Suprapubic skin (tissue), 4 donors: ENCODE measurements at regions not wholly inside any gene's neighbourhood (a gene's known extent, or its start where the extent isn't known, plus 50 kb on each side); places are given as distances from the start of the nearest gene placed in this dataset.
A peak's percentile ranks its signal among the peaks of the same experiment; 100 is the strongest.

Source experiments
- DNase-seq, 2 donors: peaks; one replicate each; pipeline ENCODE4 v3.0.0-alpha.2; 2019; ENCODE audit warnings: low spot score in 2 of 2
- H3K27ac ChIP-seq: fragments of 200-600 bp; sonication (generic); one replicate; pipeline ENCODE4 v1.5.1; 2019
- H3K27me3 ChIP-seq: fragments of 200-600 bp; sonication (generic); one replicate; pipeline ENCODE4 v1.5.1; 2019
- H3K36me3 ChIP-seq: fragments of 200-600 bp; sonication (generic); one replicate; pipeline ENCODE4 v1.5.1; 2019
- H3K4me1 ChIP-seq: fragments of 200-600 bp; sonication (generic); one replicate; pipeline ENCODE4 v1.5.1; 2019
- H3K4me3 ChIP-seq: fragments of 200-600 bp; sonication (generic); one replicate; pipeline ENCODE4 v1.5.1; 2019; ENCODE audit warnings: mild to moderate bottlenecking
- H3K9me3 ChIP-seq: fragments of 200-600 bp; sonication (generic); one replicate; pipeline ENCODE4 v1.5.1; 2019
- CTCF ChIP-seq, 2 donors: fragments of 200-600 bp in 1 of 2; fragments of 450-650 bp in 1 of 2; sonication (generic) in 1 of 2; IDR thresholded peaks; one replicate each; pipeline ENCODE4 v1.5.1; 2016 to 2019; ENCODE audit warnings: antibody characterized with exemption in 2 of 2, mild to moderate bottlenecking in 1 of 2, moderate library complexity in 1 of 2
- EP300 ChIP-seq: sonication (generic); formaldehyde crosslinking; IDR thresholded peaks from one replicate; pipeline ENCODE4 v1.6.1; 2017; ENCODE audit warnings: antibody characterized with exemption
- POLR2A ChIP-seq, 2 donors: fragments of 450-650 bp; IDR thresholded peaks; one replicate each; pipeline ENCODE4 v1.6.1; 2017; ENCODE audit warnings: antibody characterized with exemption in 2 of 2, mild to moderate bottlenecking in 2 of 2, moderate library complexity in 2 of 2
- POLR2AphosphoS5 ChIP-seq, 3 donors: sonication (generic); formaldehyde crosslinking; IDR thresholded peaks; one replicate each; pipeline ENCODE4 v1.6.1; 2017; ENCODE audit warnings: antibody characterized with exemption in 3 of 3
- WGBS: methylation state at CpG from one replicate; pipeline ENCODE4 v1.1.5; 2018; 5-methylcytosine and 5-hydroxymethylcytosine counted together

GRCh38 chr3:66139415-66139814 is 81.4 kb upstream of the SLC25A26 start:
- Histone ChIP-seq H3K4me3 (no peak overlapping the region), H3K27ac (no peak overlapping the region), H3K36me3 (no peaks in the 10 kb centered on the region), H3K4me1 (no peaks in the 10 kb centered on the region), H3K27me3 (no peaks in the 10 kb centered on the region), H3K9me3 (no peaks in the 10 kb centered on the region)
- DNase-seq = no peak
- TF ChIP-seq POLR2AphosphoS5 (IDR thresholded peaks at IDR 0.05) = no peak
- TF ChIP-seq CTCF (IDR thresholded peaks at IDR 0.05) = no peak
- no peak for TF ChIP-seq POLR2A (IDR thresholded peaks at IDR 0.05)
- no peak for TF ChIP-seq EP300
- WGBS = 80% methylated on average over 5 of the region's 5 CpGs

- DNase-seq = no peak
- no peak overlapping the region for H3K4me3 ChIP-seq
- no peaks in the 10 kb centered on the region for H3K9me3 ChIP-seq
- H3K36me3 ChIP-seq = no peaks in the 10 kb centered on the region
- TF ChIP-seq POLR2A (IDR thresholded peaks at IDR 0.05) (no peak), CTCF (IDR thresholded peaks at IDR 0.05) (peak; percentile 44 to 72), POLR2AphosphoS5 (IDR thresholded peaks at IDR 0.05) (no peak), EP300 (no peak)
- WGBS = 18% methylated on average over 6 of the region's 6 CpGs
- no peaks in the 10 kb centered on the region for H3K4me1 ChIP-seq
- H3K27me3 ChIP-seq = no peaks in the 10 kb centered on the region
- H3K27ac ChIP-seq = no peak overlapping the region
Measured at GRCh38 chr3:66138336-66139313, 82.2 kb upstream of the SLC25A26 start.

- DNase-seq = no peak
- no peak for TF ChIP-seq POLR2A (IDR thresholded peaks at IDR 0.05)
- no peak for TF ChIP-seq CTCF (IDR thresholded peaks at IDR 0.05)
- TF ChIP-seq EP300 = no peak
- TF ChIP-seq POLR2AphosphoS5 (IDR thresholded peaks at IDR 0.05) = no peak
- no peak overlapping the region for H3K27ac ChIP-seq
- no peaks in the 10 kb centered on the region for H3K9me3 ChIP-seq
- no peak overlapping the region for H3K4me3 ChIP-seq
- WGBS = 92% methylated on average over 1 of the region's 1 CpG
- H3K27me3 ChIP-seq = no peaks in the 10 kb centered on the region
- H3K36me3 ChIP-seq = no peaks in the 10 kb centered on the region
- H3K4me1 ChIP-seq = no peaks in the 10 kb centered on the region
Measured at GRCh38 chr3:66136597-66136996, 84.2 kb upstream of the SLC25A26 start.

GRCh38 chr3:66133853-66134445 is 86.9 kb upstream of the SLC25A26 start:
- no peaks in the 10 kb centered on the region for H3K4me1 ChIP-seq
- H3K36me3 ChIP-seq = no peaks in the 10 kb centered on the region
- WGBS = 81% methylated on average over 8 of the region's 8 CpGs
- H3K27ac ChIP-seq = no peak overlapping the region
- no peaks in the 10 kb centered on the region for H3K9me3 ChIP-seq
- H3K27me3 ChIP-seq = no peaks in the 10 kb centered on the region
- TF ChIP-seq POLR2A (IDR thresholded peaks at IDR 0.05) (no peak), EP300 (no peak), CTCF (IDR thresholded peaks at IDR 0.05) (no peak), POLR2AphosphoS5 (IDR thresholded peaks at IDR 0.05) (no peak)
- no peak overlapping the region for H3K4me3 ChIP-seq
- DNase-seq = no peak

GRCh38 chr3:66133050-66133757 is 87.6 kb upstream of the SLC25A26 start:
- DNase-seq = no peak
- 95% methylated on average over 6 of the region's 6 CpGs for WGBS
- Histone ChIP-seq H3K4me3 (no peak overlapping the region), H3K27ac (no peak overlapping the region), H3K27me3 (no peaks in the 10 kb centered on the region), H3K36me3 (no peaks in the 10 kb centered on the region), H3K4me1 (no peaks in the 10 kb centered on the region), H3K9me3 (no peaks in the 10 kb centered on the region)
- TF ChIP-seq POLR2AphosphoS5 (IDR thresholded peaks at IDR 0.05) = no peak
- TF ChIP-seq EP300 = no peak
- no peak for TF ChIP-seq POLR2A (IDR thresholded peaks at IDR 0.05)
- TF ChIP-seq CTCF (IDR thresholded peaks at IDR 0.05) = no peak
